Activated T-cell treated with anti-CD3 and anti-CD28 coated beads for 48 hours (primary cell): ENCODE measurements at regions not wholly inside any gene's neighbourhood (a gene's known extent, or its start where the extent isn't known, plus 50 kb on each side); places are given as distances from the start of the nearest gene placed in this dataset.
A peak's percentile ranks its signal among the peaks of the same experiment; 100 is the strongest.

ENCODE experiments used
- DNase-seq: peaks from one replicate; pipeline ENCODE4 v3.0.0-alpha.2; 2020; ENCODE audit warnings: low read depth

DNA sequence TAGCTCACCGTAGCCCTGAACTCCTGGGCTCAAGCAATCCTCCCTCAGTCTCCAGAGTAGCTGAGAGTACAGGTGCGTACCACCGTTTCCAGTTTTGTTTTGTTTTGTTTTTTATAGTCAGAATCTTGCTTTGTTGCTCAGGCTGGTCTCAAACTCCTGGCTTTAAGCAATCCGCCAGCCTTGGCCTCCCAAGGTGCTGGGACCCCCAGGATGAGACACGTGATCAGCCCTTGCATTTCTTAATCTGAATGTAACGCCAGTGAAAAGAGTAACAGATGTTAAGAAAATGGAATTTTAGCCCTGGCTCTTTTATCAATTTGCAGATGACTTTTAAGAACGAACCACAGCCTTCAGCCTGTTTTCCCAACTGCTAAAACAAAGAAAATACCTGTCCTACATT is 451.3 kb downstream of the SHQ1 start:
- no peak for DNase-seq

DNA sequence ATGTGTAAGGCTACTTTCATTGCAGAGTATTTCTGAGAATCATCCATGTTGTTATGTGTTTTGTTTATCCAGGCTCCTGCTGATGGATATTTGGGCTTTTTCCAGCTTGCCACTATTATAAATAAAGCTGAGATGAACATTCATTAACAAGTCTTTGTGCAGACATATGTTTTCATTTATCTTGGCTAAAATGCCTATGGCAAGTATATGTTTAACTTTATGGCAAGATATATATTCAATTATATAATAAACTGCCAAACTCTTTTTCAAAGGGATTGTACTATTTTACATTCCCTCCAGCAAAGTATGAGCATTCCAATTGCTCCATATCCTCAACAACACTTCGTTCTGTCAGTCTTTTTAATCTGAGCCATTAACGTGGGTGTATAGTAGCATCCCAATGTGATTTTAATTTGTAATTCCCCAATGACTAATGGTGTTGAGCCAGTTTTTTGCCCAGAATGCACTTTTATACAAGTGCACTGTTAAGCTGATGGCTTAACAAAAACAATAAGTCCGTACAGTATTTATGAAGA is 452.4 kb downstream of the SHQ1 start:
- no peak for DNase-seq

DNA sequence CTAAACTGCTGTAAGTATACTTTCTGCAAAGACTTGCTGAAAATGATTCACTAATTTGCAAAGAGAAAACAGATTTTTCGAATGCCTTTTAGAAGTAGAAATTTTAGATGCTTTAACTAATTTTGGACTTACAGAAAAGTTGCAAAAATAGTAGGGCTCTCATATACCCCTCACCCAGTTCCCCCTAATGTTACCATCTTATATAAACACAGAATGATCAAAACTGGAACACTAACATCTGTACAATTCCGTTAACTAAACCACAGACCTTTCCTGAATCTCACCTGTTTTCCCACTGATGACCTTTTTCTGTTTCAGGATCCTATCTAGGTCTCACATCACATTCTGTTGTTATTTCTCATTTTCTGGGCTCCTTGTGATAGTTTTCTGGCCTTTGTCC is 454.8 kb downstream of the SHQ1 start:
- no peak for DNase-seq

DNA sequence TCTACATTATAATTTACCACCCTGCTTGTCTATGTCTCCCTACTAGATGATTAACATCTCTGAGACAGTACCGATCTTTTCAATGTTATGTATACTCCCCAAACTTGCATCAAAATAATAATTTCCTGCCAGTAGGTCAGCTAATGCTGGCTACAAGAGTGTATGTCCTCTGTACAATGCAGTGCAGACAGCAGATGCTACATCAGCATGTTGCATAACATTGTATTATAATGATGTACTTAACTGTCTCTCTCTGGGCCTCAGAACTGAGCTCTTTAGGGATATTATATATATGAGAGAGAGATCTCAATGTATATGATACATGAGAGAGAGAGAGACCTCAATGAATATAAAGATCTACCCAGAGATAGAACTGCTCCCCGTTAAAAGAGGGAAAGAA is 456.6 kb downstream of the SHQ1 start:
- no peak for DNase-seq

DNA sequence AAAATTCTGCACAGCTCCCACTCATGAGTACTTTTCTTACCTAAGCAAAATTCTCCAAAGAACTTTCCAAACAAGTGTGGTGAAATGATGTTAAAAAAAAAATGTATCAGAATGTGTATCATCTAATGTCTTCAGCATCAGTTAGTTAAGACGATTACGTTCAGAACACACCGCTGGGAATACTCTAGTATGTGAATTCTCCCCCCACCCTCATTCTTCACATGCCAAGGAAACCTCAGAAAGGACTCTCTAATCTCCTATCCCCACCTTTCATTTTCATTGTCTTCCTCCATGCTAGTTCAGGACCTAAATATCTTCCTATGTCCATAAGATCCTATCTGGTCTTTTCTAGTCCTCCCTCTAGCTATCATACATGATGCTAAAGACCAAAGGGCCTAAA is 457.4 kb downstream of the SHQ1 start:
- no peak for DNase-seq

DNA sequence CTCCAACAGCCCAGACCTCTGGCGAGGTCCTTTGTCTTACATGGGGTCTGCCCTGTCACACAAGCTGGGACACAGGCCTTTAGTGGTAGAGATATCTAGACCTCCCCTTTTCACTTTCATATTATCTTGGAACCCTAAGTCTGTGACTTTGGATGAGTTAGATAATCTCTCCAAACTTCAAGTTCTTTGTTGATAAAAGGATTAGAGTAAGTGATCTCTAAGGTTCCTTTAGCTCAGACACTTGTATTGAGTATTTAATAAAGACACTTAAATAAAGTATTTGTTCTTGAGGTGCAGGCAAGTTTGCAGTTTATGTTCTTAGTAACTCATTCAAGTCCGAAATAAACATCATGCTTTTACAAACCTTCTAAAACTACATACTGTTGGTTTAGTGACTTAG is 459.6 kb downstream of the SHQ1 start:
- DNase-seq, result no peak

DNA sequence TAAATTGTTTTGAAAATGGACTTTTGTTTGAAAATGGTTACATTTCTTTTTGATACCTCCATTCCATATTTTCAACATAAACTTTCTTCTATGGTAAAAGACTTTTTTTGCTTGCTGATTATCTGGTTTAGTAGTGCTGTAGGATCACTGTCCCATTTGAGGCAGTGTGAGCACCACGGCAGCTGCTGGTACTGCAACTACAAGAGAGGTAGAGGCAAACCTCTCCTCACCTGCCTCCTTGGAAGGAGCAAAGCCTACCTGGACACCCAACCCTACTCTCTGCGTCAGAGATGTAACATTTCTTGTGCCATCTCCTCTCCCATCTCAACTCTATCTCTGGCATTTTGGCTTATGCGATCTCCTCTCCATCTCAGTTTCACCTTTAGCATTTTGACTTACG is 460.1 kb downstream of the SHQ1 start:
- DNase-seq, result no peak

DNA sequence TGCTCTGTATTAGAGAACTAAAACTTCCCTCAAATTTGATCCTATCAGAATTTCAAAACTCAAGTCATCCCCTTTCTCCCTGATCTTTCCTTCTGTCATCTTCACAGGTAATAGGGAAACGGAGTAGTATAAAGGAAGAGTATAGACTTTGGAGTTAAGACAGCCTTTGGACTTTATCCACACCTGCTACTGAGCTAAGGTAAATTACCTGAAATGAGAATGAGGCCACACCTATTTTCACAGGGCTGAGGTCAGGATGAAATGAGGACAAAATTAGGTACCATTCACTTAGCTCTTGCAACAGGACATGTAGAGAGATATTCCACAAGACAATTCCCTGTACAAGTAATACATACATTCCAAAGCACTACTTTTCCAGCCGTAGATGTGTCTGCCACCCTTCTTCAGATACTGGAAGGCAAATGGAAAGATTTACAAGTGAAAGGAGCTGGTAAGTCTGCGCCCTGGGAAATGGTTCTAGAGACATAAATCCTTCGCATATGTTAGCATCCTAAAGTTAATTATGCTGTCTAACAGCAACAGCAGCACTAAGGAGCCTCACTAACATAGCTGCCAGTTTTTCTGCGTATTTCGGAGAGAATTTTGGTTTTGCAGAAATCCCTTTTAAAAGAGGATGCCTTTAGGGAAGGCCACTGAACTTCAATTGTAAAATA is 461.8 kb downstream of the SHQ1 start:
- no peak for DNase-seq

DNA sequence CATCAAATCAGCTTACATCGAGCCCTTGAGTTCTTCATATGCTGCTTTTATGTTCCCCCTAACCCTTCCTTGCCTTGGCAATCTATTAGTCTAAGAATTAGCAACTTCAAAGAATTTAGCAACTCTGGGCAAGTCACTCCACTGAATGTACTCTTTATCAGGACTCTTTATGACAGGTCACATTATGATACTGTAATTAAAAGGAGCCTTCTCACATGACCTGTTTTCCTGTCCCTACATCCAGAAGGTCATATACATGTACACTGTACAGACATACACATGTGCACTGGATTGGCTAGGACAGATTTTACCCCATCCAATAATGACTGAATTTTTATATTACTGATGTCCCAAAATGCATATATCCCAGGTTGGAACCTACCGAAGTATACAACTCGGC is 463.1 kb downstream of the SHQ1 start:
- no peak for DNase-seq

DNA sequence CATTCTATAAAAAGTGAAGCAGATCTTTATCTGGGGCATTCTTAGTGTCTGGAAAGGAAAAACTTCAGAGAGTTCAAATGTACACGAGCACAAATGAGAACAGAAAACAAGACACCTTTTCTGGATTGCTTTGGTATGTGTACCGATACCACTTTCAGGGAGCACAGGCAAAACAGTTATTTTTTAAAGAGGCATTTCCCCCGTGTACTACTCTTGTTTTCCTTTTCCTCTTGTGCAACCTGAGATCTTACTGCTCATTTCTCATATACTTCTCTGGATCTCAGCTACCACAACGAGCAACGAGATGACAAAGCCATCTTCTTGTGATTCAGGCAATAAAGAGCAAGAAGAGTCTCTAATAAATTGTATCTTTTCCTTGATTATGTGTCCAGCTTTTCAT is 463.6 kb downstream of the SHQ1 start:
- DNase-seq, result no peak

DNA sequence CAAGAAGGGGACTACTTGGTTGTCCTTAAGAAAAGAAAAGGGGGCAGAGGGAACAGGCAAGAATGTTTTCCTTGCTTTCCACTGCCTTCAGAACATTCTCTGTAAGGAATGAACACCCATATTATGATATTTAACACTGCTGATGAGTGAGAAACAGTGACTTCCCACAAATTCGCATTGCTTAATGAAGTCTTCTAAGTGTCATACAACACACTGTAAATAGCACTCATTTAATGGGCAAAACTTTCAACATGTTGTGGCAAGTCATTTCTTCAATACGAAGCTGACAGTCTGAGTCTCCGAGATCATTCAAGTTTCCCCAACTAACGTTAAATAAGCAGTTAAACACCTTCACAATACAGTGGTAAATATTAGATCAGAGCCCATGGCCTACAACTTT is 464.4 kb downstream of the SHQ1 start:
- DNase-seq, result no peak

DNA sequence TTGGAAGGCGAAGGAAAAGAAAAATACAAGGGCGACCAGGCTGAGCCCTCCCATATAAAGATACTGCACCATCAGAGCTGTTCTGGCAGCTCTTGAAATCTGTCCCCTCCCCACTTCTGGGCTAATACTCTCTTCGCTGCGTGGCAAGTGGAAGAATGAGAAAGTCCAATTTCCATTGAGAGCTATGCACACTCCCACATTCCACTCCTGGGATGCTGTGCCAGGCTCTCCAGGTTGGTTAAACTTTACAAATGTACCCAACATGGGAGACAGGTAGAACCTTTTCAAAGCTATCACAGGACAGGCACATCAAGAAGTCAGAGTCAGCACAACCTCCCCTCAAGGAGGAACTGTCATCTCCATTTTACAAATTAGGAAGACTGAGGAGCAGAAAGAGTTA is 465.0 kb downstream of the SHQ1 start:
- no peak for DNase-seq

DNA sequence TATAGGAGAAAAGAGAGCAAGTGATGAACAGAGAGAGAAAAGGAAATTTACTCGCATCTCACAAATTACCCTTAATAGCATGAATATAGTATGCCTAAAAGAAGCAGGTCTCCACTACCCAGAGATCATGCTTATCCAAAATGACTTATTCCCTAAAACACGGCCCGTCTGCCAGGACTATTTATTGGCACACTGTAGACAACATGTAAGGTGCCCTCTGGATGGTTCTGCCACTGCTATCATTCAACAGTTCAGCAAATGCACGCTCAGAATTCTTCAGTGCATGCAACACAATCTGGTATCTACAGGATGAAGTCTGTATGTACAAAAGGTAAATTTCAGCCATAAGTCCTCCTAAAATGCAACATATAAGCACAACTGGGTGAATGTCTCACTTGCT is 465.8 kb downstream of the SHQ1 start:
- DNase-seq, result no peak

DNA sequence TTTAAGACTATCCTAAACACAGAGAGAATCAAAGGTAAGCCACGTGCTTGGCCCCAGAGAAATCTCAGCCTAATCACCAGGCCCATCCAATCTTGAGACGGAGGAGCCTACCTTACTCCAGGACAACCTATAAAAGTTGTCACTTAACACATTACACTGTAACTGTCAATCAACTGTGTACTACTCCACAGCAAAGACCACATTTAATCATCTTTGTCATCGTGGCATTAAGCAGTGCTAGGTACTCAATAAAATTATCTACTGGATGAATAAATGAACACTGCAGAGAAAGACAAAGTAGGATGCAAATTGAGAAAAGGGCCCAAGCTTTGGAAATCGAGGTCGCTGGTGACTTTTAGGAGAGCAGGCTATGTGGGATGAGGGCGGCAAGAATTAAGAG is 466.7 kb downstream of the SHQ1 start:
- DNase-seq, result no peak

DNA sequence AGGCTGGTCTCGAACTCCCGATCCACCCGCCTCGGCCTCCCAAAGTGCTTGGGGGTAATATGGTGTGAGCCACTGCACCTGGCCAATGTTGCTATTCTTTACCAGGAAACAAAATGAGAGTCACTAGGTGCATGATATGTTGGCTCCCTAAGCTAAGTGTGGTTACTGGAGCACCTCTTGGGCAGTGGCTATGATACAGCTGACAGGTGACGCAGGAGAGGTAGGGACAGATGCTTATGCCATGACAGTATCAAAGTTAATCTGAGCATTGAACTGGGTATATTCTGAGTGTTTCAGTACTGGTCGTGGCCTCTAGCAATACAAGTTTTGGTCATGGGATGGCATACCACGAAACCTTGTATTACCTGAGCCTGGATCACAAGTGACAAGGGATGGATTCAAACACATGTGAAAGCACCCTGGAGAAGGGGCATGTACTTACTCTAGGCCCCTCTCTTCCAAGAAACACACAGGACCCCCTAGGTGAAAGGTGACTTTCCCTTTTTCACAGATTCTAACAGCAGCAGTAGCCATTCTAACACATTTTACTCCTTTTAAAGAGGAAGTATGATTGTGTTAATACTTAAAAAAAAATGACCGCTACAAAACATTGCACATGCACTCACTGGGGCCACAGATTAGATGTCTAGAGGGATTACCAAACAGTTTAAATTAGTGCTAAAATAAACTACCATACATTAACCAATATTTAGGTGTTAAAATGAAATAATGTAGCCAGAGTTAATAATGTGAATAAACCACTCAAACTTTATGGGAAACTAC is 467.3 kb downstream of the SHQ1 start:
- no peak for DNase-seq

DNA sequence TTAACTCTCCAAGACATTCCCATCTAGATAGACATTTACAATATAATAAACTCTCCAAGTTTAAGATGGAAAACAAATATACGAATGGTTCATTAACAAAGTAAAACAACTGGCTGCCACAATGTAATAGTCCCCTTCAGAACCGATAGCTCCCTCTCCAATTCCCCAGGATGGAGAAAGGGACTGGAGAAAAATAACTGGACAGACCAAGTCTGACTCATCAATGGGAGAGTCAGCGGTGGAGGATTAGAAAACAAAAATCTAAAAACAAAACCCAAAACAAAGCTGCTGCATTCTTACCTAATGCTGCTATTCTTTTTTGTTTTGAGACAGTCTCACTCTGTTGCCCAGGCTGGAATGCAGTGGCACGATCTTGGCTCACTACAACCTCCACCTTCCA is 468.1 kb downstream of the SHQ1 start:
- no peak for DNase-seq

DNA sequence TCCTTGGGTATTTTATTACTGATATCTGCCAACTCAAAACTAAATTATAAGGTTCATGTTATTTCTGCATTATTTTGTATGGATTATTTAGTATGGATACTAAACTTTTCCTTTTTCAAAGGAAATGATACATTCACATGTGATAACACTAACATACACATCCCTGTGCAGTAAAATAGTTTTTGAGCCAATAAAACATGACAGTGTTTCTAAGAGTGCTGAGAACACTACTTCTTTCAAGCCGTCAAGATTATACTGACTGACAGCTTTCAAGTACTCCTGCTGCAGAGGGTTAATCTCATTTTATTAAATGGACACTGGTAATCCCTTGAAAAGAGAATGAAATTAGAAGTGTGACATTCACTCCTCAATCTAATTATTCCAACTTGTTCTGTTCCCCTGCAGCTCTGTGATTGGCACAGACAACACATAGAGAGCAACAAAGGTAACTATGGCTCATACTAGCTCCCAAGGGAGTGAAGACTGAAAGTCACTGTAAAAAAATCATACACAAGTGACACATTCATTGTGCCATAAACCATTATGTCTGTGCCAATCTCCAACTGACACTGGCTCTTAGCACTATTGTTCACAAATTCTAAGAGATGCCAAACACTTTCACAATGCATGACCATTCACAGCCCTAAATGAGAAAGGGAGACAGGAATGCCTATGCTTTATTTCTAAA is 468.6 kb downstream of the SHQ1 start:
- no peak for DNase-seq

DNA sequence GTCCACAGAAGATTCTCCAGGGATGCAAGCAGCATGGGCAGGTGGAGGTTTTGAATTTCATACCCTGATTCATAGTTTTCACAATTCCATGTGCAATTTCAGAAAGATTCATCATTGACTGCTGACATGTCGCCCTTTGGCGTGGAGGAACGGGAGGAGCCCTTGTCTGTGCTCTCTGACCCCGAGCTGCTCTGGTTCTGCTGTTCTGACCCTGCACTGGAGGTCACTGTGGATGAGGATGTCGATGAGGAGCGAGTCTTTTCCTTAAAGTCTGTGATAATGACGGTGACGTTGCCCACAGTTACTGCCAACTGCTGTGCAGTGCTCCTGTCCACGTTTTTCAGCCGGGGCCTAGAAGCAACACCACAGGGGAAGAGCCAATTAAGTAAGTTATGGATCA is 470.0 kb downstream of the SHQ1 start:
- DNase-seq, result no peak

DNA sequence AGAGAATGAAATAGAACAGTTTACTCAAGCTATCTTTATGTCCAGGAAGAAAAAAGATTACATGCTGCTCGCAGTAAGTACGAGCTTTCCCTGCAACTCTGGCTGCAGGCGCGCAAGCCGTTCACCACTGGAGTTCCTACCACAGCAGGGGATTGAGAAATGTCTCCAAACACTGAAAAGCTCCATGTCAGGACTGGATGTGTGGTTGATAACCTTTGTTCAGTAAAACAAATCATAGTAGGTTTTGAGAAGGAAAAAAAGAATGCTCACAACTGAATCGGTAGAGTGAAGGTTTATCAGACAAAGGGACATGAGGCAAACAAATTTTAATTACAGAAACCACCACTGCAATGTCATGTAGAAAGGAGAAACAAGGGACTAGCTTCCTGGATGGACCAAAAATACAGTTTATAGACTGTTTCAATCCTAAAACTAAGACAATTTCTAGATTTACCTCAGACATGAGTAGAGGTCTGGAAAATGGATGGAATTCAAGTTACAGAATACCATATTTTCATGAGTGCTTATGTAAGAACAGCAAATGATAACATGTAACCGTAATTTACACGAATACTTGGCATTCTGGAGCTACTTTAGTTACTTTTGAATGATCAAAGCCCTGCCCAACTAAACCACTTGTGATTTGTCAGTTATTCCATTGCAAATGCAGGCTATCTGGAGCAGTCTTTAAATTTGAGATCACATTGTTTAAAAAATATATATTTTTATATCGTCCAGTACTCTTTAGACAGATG is 471.1 kb downstream of the SHQ1 start:
- DNase-seq, result no peak

DNA sequence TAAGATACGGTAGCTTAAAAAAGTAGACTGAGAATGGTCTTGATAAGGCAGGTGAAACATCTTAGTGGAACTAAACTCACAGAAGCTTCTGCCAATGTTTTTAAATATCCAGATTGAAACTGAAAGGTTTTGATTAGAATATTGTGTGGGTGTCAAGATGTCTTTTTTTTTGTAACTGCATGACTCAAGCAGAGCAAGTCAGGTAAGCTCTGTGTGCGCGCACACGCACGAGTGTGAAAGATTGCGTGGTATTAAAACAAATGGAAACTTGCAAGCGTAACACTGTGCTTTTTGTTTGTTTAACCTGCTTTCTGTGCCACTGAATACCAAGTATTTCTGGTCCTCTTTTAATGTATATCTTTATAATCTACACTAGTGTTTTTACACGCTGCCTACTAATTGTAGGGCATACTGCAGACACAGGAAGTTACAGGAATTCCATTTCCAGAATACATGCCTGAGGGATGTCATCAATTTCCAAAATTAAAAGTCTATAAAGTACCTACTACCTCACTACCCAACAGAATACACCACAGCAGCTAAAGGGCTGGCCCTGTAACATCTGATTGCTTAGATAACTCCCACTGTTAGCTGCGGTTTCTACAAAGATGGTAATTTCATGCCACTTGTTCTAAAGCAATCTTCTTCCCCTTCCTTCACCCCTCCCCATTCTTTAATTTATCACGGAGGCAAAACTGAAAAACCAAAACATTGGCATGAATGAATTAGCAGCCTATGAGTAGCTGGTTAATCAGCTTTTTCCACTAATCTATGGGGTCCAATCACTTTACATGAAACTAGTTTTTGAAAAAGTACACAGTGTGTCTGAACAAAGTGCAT is 472.8 kb downstream of the SHQ1 start:
- DNase-seq, result peak; percentile 25

DNA sequence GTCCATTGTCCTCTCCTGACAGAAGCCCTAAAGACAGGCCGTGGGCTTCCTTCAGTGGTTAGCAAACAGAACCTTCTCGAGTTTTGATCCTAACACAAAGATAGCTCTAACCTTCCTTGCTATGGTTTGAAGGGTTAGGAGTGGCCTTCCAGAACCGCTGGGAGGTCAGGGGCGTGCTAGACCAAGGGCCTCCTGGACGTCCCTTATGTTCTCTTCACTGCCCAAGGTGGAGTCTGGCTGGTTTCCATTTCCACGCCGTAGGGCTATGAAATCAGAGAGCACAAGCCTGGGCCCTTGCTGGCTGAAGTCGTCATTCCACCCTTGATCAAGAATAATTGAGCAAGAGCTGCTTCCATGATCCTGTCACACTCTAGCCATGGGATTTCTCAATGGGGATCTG is 475.1 kb downstream of the SHQ1 start:
- DNase-seq, result no peak
